ENCODE measurements at regions not wholly inside any gene's neighbourhood (a gene's known extent, or its start where the extent isn't known, plus 50 kb on each side); places are given as distances from the start of the nearest gene placed in this dataset.

GRCh38 chr7:131077735-131078134 lies 249.9 kb upstream of the MKLN1 start:
- Mint-ChIP-seq H3K4me3 (no peak overlapping the region), H3K36me3 (peaks cover 8% of the 10 kb centered on the region; the same call in 1 of the 2 replicates), H3K9me3 (no peaks in the 10 kb centered on the region), H3K27me3 (ENCODE audit: low read depth) (no peaks in the 10 kb centered on the region), H3K4me1 (peaks cover 17% of the 10 kb centered on the region), H3K27ac (no peak overlapping the region)
- no peak for ATAC-seq
- no peak for TF ChIP-seq FOXP1 (CRISPR knock-in tag; IDR thresholded peaks at IDR 0.05; ENCODE audit: borderline replicate concordance)
- TF ChIP-seq ZNF416 (CRISPR knock-in tag; IDR thresholded peaks at IDR 0.05), result no peak
- TF ChIP-seq ARID4B (CRISPR knock-in tag; IDR thresholded peaks at IDR 0.05; ENCODE audit: borderline replicate concordance), result no peak
- TF ChIP-seq SMAD4 (CRISPR knock-in tag; IDR thresholded peaks at IDR 0.05), result no peak
- no peak for DNase-seq (ENCODE audit: low spot score)
- ChIA-PET POLR2A (no interaction called here), CTCF (no interaction called here)

- peaks cover 10% of the 10 kb centered on the region for H3K36me3 Mint-ChIP-seq
Observed at GRCh38 chr7:131080754-131081153, 246.9 kb upstream of the MKLN1 start.

More at GRCh38 chr7:131080754-131081153, 246.9 kb upstream of the MKLN1 start:
- H3K4me1 Mint-ChIP-seq, result peaks cover 15% of the 10 kb centered on the region
- no peaks in the 10 kb centered on the region for H3K9me3 Mint-ChIP-seq
- no peaks in the 10 kb centered on the region for H3K27me3 Mint-ChIP-seq (ENCODE audit: low read depth)
- no peak overlapping the region for H3K4me3 Mint-ChIP-seq
- DNase-seq (ENCODE audit: low spot score) (no peak), ATAC-seq (no peak)
- CTCF ChIA-PET, result no interaction called here
- POLR2A ChIA-PET, result no interaction called here
- H3K27ac Mint-ChIP-seq, result no peak overlapping the region
- TF ChIP-seq TEAD4 (CRISPR knock-in tag; IDR thresholded peaks at IDR 0.05) (no peak), ZNF281 (CRISPR knock-in tag; IDR thresholded peaks at IDR 0.05) (no peak), CTCF (IDR thresholded peaks at IDR 0.05) (no peak), SP1 (CRISPR knock-in tag; conservative IDR thresholded peaks at IDR 0.05) (no peak), ZNF512 (CRISPR knock-in tag; IDR thresholded peaks at IDR 0.05; ENCODE audit: borderline replicate concordance) (no peak), MAX (CRISPR knock-in tag; IDR thresholded peaks at IDR 0.05) (no peak), FOXP1 (CRISPR knock-in tag; IDR thresholded peaks at IDR 0.05; ENCODE audit: borderline replicate concordance) (no peak), HMGXB4 (CRISPR knock-in tag; IDR thresholded peaks at IDR 0.05) (no peak), CREM (CRISPR knock-in tag; IDR thresholded peaks at IDR 0.05) (no peak), ZNF138 (CRISPR knock-in tag; conservative IDR thresholded peaks at IDR 0.05) (no peak), ZNF263 (CRISPR knock-in tag; IDR thresholded peaks at IDR 0.05; ENCODE audit: low read depth) (no peak), NR2C2 (CRISPR knock-in tag; IDR thresholded peaks at IDR 0.05) (no peak), NR3C1 (CRISPR knock-in tag; conservative IDR thresholded peaks at IDR 0.05; ENCODE audit: low read depth) (no peak), ZNF121 (CRISPR knock-in tag; IDR thresholded peaks at IDR 0.05) (no peak)

Data from WTC11 (cell line).